Activated B cell treated with CpG ODN at 0.5 μM for 24 hours (primary cell): ENCODE measurements at regions not wholly inside any gene's neighbourhood (a gene's known extent, or its start where the extent isn't known, plus 50 kb on each side); places are given as distances from the start of the nearest gene placed in this dataset.

ENCODE experiments used
- ATAC-seq: fragments of 200-7000 bp; cut with Tn5 transposase; one replicate; pipeline ENCODE4 v1.10.0; 2021; ENCODE audit warnings: low read depth, mild to moderate bottlenecking, moderate library complexity
- CTCF ChIA-PET: fragments of 350-600 bp; sonication (Branson Sonifier 250); formaldehyde crosslinking; loops from one replicate; lab custom pipeline; 2021; ENCODE audit warnings: antibody characterized with exemption; lab: Charles Lee
- POLR2A ChIA-PET: fragments of 350-600 bp; sonication (Branson Sonifier 250); formaldehyde crosslinking; loops from one replicate; lab custom pipeline; 2021; ENCODE audit warnings: antibody characterized with exemption; lab: Charles Lee
- DNase-seq: peaks from one replicate; pipeline ENCODE4 v3.0.0; 2022
- H3K27ac Mint-ChIP-seq: one replicate; pipeline ENCODE4 v1.8.0; 2020; ENCODE audit warnings: mixed read lengths
- H3K27me3 Mint-ChIP-seq: one replicate; pipeline ENCODE4 v1.8.0; 2021; ENCODE audit warnings: mixed read lengths
- H3K36me3 Mint-ChIP-seq: one replicate; pipeline ENCODE4 v1.8.0; 2021; ENCODE audit warnings: low read depth, mixed read lengths
- H3K4me1 Mint-ChIP-seq: one replicate; pipeline ENCODE4 v1.8.0; 2021; ENCODE audit warnings: mixed read lengths
- H3K4me3 Mint-ChIP-seq: one replicate; pipeline ENCODE4 v1.8.0; 2020; ENCODE audit warnings: mild to moderate bottlenecking, mixed read lengths
- H3K9me3 Mint-ChIP-seq: one replicate; pipeline ENCODE4 v1.8.0; 2020; ENCODE audit warnings: mixed read lengths
- CTCF ChIP-seq: fragments of 200-600 bp; IDR thresholded peaks from one replicate; pipeline ENCODE4 v1.8.0; 2022; ENCODE audit warnings: antibody characterized with exemption, mild to moderate bottlenecking
- intact Hi-C: fragments of 100-400 bp; cut with micrococcal nuclease; formaldehyde crosslinking; loops from one replicate; pipeline ENCODE4 v1.15.1; 2024

GRCh38 chr13:106296723-106297122, 238.7 kb downstream of the EFNB2 start:
- no peak for TF ChIP-seq CTCF
- Mint-ChIP-seq H3K9me3 (no peaks in the 10 kb centered on the region), H3K4me1 (no peaks in the 10 kb centered on the region), H3K36me3 (no peaks in the 10 kb centered on the region), H3K27ac (no peak overlapping the region), H3K4me3 (no peak overlapping the region), H3K27me3 (no peaks in the 10 kb centered on the region)
- intact Hi-C loops = no loop called here
- CTCF ChIA-PET = no interaction called here
- POLR2A ChIA-PET = no interaction called here
- ATAC-seq (no peak), DNase-seq (no peak)

- Mint-ChIP-seq H3K27ac (no peak overlapping the region), H3K27me3 (no peaks in the 10 kb centered on the region), H3K36me3 (no peaks in the 10 kb centered on the region), H3K4me3 (no peak overlapping the region), H3K4me1 (no peaks in the 10 kb centered on the region), H3K9me3 (no peaks in the 10 kb centered on the region)
- ChIA-PET POLR2A (no interaction called here), CTCF (no interaction called here)
- ATAC-seq (no peak), DNase-seq (no peak)
- no peak for TF ChIP-seq CTCF
- intact Hi-C loops = no loop called here
Measured at GRCh38 chr13:106295971-106296370, 239.5 kb downstream of the EFNB2 start.

- Mint-ChIP-seq H3K9me3 (no peaks in the 10 kb centered on the region), H3K4me1 (no peaks in the 10 kb centered on the region), H3K36me3 (no peaks in the 10 kb centered on the region), H3K27me3 (no peaks in the 10 kb centered on the region), H3K27ac (no peak overlapping the region), H3K4me3 (no peak overlapping the region)
- TF ChIP-seq CTCF = no peak
- CTCF ChIA-PET = no interaction called here
- intact Hi-C loops = no loop called here
- POLR2A ChIA-PET = no interaction called here
- ATAC-seq (no peak), DNase-seq (no peak)
Measured at GRCh38 chr13:106291006-106291405, 244.5 kb downstream of the EFNB2 start.

GRCh38 chr13:106287351-106287750, 248.1 kb downstream of the EFNB2 start:
- POLR2A ChIA-PET = no interaction called here

GRCh38 chr13:106286811-106287210, 248.7 kb downstream of the EFNB2 start:
- intact Hi-C loops = no loop called here

More at GRCh38 chr13:106287351-106287750, 248.1 kb downstream of the EFNB2 start:
- Mint-ChIP-seq H3K9me3 (peaks cover under 1% of the 10 kb centered on the region), H3K27ac (no peak overlapping the region), H3K36me3 (no peaks in the 10 kb centered on the region), H3K4me3 (no peak overlapping the region), H3K27me3 (no peaks in the 10 kb centered on the region), H3K4me1 (no peaks in the 10 kb centered on the region)
- TF ChIP-seq CTCF = no peak
- intact Hi-C loops = no loop called here
- ATAC-seq (no peak), DNase-seq (no peak)
- CTCF ChIA-PET = no interaction called here

More at GRCh38 chr13:106286811-106287210, 248.7 kb downstream of the EFNB2 start:
- DNase-seq (no peak), ATAC-seq (no peak)
- no peak overlapping the region for H3K4me3 Mint-ChIP-seq
- no peaks in the 10 kb centered on the region for H3K36me3 Mint-ChIP-seq
- ChIA-PET CTCF (no interaction called here), POLR2A (no interaction called here)
- no peaks in the 10 kb centered on the region for H3K4me1 Mint-ChIP-seq
- H3K27me3 Mint-ChIP-seq = no peaks in the 10 kb centered on the region
- no peak overlapping the region for H3K27ac Mint-ChIP-seq
- H3K9me3 Mint-ChIP-seq = peaks cover 2% of the 10 kb centered on the region
- TF ChIP-seq CTCF = no peak
